Stimulated activated CD8-positive, alpha-beta memory T cell treated with anti-CD3 and anti-CD28 coated beads, Interleukin-12 subunit alpha, Interleukin-12 subunit beta, amount 100 ng/mL, for 24 hours (primary cell): ENCODE measurements at regions not wholly inside any gene's neighbourhood (a gene's known extent, or its start where the extent isn't known, plus 50 kb on each side); places are given as distances from the start of the nearest gene placed in this dataset.

Source experiments
- DNase-seq: peaks from one replicate; pipeline ENCODE4 v3.0.0-alpha.2; 2020; ENCODE audit errors: extremely low read depth

DNA sequence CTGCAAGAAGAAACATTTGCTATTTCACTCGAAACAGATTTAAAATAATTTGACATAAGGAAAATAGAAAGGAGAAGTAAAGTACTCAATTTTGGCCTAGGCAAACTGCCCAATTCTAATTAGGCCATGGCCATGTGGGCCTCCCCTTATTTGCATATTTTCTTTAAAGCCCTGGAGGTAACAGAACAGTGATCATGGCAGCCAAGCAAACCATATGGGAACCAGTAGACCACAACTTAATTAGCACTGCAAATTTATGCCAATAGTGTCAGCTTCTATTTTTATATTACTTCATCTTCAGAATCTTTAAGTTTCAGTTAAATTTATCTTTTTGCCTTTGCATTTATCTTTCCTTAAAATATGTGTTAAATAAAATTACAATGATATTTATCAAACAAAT lies 63.3 kb upstream of the THSD7A start:
- DNase-seq = no peak

DNA sequence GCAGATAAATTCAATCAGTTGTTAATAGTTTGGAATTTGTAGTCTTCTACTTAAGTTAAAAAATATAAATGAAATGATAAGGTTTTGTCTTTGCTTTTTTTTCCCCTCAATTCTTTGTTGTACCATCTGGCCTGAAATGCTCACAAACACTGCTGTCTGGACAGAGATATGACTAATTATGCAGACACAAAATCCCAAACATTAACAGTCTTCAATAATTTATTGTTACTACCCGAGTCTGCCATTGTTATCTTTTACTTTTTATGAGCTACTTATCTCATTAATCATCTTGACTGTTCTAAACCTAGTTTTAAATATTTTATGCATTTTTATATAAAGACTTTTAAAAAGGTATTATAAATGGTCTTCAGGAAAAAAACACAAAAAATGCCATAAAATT lies 64.7 kb upstream of the THSD7A start:
- no peak for DNase-seq

DNA sequence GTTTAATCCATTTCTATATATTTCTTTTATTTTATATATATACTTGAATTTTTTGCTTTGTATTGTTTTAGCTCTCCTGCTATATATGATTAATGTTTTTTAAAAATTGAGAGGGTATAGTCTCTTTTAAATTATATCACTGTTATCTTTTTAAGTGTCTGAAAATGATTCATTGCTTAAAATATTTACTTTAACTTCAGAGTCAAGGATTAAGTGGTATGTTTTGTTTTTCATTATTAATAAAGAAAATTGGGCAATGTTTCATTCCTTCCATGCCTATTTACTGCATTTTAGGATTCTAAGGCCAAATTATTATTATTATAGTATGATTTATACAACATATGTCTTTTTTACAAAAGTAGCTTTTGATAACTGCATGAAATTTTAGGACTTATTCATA lies 67.2 kb upstream of the THSD7A start:
- no peak for DNase-seq

DNA sequence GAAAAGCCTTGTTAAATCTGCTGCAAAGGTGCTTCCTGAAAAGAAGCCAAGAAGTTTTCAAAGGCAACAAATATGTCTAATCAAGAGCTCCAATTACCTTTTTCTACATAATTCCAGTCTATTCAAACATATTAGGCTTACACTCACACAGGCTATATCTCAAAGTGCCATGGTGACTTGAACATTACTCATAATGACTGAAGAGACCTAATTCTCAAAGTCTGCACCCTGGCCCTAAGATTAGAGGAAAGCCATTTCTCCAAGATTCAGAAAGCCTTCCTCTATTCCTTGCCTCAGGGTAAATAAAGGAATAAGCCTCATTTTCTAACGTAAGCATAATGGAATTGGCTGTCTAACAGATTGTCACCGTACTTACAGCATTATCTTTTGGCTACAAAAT lies 78.3 kb upstream of the THSD7A start:
- no peak for DNase-seq

DNA sequence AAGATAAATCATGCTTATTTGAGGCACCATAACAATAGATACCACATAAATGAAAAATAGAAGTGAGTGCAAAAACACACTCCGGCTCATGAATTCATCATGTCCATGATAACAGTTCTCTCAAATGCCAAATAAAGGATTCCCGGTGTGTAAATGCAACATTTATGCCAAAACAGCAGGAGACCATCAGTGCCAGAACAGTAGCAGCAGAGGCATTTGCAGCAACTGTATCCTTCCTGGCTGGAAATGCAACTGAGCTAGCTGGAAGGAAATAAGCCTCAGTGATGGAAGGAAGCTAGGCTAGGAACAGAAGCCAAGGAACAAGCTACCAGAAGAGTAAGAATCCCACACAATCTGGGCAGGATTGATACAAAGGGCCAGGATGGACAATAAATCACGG lies 79.9 kb upstream of the THSD7A start:
- no peak for DNase-seq

DNA sequence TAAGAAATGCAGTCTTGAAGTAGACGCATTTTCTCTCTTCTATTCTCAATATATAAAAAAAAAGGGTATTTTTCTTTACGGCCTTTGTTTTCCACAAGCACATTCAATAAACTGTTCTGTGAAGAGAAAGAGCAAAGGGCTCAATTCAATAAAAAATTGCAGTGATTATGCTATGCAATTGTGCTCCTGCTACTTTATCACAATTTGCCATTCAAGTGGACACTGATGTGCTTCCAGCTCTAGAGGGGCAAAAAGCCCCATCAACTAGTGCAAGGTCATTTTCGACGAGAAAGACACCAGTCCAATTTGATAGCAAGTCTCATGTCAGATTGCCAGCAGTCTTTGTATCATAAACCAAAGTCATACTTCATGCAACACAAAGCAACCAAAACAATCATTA lies 82.6 kb upstream of the THSD7A start:
- no peak for DNase-seq

DNA sequence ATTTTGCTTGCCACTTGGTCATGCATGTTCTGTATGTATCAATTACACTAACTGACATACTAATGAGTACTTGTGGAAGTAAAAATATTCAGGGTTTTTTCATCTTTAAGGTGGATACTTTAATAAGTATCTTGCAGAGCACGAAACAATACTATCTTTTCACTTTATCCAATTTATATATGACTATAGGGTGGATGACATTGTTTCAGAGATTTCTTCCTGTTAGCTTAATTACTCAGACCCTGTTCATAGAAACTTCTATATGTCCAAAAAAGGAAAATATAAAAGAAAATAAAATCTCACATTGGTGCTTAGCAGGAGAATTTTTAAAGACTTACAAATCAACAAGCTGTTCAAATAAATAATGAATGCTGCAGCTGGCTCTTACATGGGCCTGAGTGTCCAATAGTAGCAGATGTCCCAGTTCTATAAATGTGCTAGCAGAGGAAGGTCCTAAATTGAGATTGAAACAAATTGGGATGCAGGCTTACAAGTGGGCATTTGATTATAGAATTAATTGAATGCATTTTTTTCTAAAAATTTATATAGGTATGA lies 91.5 kb upstream of the THSD7A start:
- no peak for DNase-seq

DNA sequence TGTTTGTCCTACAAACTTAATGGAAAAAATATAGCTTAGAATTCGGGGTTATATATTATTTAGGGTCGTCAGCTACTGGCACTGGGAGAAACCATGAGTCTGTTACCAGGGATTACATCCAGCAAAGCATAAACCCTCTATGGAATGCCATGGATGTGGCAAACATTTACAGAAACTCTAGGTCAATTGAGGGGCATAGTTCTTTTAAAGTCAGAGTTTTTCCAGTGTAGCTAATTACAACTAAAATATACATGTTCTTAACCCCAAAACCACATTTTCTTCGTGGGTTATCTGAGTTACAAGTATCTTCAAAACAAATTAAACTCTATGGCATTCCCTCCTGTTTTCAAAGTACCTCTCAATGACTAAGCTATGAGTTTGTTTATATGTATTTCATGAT lies 99.3 kb upstream of the THSD7A start:
- DNase-seq = no peak

DNA sequence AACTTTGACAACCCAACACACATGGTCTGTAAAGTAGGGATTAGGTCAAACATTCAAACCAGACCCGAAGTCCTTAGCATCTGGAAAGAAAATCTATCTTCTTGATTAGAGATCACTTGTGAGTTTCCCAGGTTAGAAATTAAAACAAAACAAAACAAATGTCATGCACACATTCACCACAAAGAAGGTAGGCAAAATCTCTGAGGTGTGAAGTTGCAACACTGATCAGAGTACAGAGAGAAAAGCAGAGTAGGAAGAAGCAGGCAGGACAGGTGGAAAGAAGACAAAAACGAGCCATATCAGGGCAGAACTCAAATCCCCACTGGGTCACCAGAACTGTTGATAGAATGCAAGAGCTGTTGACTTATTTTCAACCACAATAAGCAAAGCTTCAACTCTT lies 102.8 kb upstream of the THSD7A start:
- DNase-seq = no peak

DNA sequence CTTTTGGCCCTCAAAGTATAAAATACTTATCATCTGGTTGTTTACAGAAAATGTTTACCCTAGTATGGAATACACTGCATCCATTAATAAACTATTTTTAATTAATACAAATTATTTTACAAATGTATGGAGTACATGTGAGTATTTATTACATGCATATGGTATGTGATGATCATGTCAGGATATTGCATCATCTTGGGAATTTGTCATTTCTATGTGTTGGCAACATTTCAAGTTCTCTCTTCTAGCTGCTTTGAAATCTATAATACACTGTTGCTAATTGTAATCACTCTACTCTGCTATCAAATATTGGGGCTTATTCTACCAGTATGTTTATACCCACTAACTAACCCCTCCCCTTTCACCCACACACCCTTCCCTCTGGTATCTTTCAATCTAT lies 103.9 kb upstream of the THSD7A start:
- no peak for DNase-seq

DNA sequence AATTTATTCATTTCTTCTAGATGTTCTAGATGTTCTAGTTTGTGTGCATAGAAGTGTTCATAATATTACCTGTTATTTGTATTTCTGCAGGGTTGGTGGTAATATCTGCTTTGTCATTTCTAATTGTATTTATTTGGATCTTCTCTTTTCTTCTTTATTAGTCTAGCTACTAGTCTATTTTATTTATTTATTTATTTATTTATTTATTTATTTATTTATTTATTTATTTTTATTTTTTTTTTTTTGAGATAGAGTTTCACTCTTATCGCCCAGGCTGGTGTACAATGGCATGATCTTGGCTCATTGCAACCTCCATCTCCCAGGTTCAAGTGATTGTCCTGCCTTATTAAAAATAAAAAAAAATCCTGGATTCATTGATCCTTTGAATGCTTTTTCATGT lies 114.8 kb upstream of the THSD7A start:
- DNase-seq = no peak

DNA sequence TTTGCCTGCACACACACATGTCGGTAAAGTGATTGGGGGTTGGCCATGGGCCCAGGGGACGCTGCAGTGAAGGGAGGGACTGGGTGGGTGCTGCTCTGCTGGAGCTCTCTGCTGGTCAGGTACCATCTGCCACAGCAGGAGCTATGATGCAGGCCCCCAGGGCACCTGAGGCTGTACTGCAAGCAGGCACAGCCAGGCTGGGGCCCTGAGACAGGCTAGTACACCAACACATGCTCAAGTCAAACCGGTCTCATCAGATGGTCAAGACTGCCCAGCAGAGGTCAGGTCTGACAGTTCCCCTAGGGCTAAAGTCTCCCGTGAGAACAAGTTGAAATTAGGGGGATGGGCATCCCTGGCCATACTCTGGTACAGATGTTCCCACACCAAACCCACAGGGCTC lies 118.3 kb upstream of the THSD7A start:
- no peak for DNase-seq

DNA sequence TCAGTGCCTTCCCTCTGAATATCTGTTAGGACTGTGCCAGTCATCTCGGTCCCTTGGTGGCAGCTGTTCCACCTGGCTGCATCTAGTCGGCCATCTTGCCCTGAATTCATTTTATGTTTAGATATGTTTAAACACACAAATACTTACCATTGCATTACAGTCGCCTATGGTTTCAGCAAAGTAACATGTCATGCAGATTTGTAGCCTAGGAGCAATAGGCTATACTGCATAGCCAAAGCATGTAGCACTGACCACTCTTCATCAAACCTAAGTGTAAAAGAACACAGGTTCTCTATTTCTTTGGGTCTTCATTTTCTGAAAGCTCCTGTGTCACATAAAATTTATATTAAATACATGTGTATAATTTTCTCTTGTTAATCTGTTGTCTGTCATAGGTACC lies 118.9 kb upstream of the THSD7A start:
- no peak for DNase-seq

DNA sequence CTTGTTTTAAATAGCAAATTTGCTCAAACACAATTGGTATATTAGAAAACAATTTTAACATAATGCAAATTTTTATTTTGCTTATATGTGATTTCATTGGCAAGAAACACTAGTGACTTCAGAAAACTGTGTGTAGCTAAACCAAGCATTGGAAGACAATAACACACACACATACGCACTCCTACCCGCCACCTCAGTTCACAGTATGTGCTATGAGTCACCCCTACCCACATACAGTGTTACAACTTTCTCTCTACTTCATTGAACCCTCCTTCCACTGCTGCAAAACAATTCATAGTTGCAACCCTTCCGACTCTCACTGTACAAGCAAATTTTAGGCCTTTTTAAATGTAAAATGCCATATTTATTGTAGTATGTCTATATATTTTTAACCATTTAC lies 119.9 kb upstream of the THSD7A start:
- no peak for DNase-seq

DNA sequence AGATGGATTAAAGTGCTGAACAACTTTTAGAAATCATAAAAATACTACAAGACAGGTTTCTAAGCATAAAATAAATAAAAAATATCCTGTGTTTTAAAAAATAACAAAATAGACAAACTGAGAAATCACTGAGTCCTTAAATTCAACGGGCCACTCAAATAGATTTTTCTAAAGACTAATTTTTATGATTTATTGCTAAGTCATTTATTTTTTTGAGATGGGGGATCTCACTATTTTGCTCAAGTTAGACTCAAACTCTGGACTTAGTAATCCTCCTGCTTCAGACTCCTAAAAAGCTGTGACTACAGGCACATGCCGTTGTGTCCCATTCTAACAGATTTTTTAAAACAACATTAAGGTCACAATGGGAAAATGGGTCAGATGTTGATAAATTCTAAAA lies 121.0 kb upstream of the THSD7A start:
- DNase-seq = no peak

DNA sequence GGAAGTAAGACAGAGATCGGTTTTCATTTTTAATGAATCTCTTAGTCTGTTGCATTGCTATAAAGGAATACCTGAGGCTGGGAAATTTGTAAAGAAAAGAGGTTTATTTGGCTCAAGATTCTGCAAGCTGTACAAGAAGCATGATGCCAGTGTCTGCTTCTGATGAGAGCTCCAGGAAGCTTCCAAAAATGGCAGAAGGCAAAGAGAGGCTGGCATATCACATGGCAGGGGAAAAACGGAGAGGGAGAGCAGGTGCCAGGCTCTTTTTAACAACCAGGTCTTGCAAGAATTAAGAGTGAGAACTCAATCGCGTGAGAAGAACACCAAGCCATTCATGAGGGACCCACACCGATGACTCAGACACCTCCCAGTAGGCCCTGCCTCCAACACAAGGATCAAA lies 125.0 kb upstream of the THSD7A start:
- DNase-seq = no peak

DNA sequence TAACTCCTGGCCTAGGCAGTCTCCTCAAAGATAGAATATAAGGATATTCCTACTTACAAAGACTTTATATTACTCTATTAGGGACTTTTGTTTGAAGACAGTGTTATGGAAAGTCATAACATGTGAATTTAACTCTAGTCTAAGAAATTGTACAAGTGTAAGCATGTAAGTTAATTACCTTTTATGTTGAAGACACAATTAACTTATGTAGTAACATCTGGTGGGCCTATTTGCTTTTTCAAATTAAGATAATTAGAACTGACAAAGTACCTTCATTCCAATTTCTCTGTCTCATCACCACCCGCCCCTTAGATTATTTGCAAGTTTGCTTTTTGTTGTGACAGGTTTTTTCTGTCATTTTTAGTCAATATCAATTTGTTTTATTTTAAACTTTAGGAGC lies 126.0 kb upstream of the THSD7A start:
- DNase-seq = no peak

DNA sequence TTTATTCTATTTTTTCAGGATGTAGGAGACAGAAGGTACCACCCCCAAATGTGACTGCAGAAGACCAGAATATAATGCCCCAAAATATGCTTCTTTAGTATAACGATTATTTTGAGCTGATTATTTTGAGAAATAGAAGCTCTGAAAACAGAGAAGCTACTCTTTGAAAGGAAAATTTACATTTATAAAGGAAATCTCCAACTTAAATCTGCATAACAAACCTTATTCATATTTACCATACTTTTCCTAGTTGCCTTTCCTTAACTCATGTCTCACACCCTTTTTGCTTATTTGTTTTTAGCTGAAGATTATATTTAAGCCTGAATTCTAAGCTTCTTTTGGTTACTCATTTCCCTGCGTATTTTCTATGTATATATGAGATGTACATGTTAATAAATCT lies 127.1 kb upstream of the THSD7A start:
- DNase-seq = no peak

DNA sequence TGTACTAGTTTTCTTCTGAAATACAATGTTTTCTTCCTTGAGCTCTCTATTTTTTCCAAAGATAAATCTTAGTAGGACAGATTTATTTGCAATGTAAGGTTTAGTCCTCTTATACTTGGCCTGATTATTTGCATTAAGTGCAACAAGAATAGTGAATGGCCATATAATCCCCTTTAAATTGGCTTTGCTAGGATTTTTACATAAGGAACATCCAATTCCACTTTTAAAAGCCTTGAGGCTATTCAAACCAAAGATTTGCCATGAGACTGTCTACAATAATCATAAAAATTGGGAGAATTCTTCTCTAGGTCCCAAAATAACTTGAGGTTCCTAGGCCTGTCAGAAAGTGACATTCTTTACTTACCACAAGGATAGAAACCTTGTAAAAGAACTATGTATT lies 128.6 kb upstream of the THSD7A start:
- no peak for DNase-seq

DNA sequence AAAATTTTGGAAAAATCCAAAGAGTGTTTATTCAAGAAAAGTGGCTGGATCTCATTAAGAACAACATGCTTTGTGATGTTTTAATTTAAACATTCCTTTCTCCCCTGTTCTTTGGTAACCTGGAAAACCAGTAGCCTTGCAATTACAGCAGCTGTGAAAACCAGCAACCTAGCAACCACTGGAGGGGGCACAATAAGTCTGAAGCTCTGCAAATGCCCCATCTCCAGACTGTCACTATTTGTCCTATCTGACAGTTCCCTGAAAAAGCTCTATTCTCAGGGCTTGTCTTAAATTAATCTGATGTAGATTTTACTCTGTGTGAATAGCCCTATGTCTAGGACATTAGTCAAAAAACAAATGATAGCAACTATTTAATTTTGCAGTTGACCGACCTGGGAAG lies 137.6 kb upstream of the THSD7A start:
- DNase-seq = no peak

DNA sequence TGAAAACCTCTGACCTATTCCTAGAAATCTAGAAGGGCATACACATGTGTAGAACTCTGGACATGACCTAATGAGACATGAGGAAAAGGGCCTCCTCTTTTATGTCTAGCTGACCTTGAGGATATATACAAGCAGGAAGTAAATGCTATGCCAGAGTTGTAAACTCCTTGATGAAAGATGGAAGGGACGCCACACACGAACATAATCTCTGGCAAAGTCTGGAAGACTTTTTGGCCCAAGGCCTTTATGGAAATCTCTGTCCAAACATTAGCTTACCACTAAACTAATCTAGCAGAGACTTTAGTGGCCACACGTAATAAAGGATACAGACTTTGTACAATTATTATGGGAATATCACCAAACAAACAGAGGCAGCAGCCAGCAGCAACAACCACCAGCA lies 138.1 kb upstream of the THSD7A start:
- DNase-seq = no peak

DNA sequence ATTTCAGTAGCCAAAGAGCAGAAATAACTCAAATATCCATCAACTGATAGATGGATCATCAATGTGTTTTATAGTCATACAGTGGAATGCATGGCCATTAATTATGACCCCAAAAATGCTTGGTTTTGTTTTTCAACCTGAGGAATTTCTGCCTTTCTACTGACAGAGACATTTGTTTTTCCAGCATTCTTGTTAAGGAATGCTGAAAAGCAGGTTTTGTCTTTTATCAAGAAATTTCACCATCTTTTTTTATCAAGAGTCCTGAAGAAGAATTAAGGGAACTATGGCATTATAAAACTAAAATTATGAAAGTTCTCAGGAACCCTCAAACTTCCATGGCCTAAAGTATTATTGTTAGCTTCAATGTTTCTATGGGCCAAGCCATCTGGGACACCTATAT lies 153.4 kb upstream of the THSD7A start:
- no peak for DNase-seq

DNA sequence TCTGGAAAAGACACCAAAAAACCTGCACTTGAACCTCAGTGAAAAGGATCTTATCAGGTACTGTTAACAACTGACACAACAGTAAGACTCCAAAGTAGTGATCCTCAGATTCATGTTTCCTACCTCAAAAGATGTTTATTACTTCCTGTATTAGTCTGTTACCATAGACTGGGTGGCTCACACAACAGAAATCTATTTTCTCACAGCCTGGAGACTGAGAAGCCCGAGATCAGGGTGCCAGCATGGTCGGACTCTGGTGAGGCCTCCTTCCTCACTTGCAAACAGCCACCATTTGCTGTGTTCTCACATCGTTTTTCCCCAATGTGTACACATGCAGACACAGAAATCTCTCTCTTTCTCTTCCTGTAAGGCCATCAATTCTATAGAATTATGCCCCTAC lies 154.0 kb upstream of the THSD7A start:
- no peak for DNase-seq

DNA sequence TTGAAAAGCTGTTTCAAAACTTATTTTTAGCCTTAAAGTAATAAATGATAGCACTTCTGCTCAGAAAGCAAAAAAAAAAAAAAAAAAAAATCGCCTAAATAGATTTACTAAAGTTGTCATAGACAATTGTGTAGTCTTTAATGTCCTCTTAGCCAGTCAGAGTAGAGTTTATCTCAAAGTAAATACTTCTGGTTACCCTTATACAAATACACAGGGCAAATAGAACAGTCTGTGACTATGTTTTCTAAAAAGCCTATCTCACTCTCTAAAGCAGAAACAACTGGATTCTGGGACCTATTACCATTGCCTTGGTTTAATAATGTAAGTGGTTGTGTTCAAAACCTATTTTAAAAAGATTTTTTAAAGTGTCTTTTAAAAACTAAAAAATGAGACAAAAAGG lies 156.2 kb upstream of the THSD7A start:
- DNase-seq = no peak

DNA sequence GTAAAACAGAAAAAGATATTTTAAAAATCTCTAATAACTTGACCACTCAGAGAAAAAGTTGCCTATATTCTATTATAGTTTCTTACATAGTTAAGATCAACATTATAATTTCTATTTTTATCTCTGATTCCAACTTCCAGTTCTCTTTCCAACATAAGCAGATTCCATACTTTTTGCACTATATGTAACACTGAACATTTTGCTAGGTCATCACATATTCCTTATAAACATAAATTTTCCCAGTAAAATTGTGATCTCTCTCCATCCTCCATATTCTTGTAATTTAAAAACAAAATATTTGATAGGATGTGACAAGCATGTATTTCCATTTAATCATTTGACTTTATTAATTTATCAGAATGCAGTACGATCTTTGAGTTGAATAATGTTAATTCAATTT lies 170.4 kb upstream of the THSD7A start:
- no peak for DNase-seq
